ENCODE measurements at regions not wholly inside any gene's neighbourhood (a gene's known extent, or its start where the extent isn't known, plus 50 kb on each side); places are given as distances from the start of the nearest gene placed in this dataset.
A peak's percentile ranks its signal among the peaks of the same experiment; 100 is the strongest.
"Not testable (repeated sequence)": the region's sequence is repeated elsewhere in the genome, so short reads cannot be mapped to it uniquely, and the experiment has no call there.

DNA sequence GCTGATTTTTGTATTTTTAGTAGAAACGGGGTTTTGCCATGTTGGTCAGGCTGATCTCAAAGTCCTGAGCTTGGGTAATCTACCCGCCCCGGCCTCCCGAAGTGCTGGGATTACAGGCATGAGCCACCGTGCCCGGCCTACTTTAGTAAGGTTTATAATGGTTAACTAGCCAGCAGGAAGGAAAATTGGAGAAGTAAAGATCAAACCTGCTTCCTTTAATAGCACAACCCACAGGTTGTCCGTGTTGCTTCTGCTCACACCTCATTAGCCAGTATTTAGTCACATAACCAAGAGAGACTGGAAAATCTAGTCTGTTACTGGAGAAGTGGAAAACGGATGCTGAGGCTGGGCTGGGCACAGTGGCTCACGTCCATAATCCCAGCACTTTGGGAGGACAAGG lies 51.9 kb upstream of the TBL1XR1 start:
- no peak for DNase-seq (ENCODE audit: low spot score)

DNA sequence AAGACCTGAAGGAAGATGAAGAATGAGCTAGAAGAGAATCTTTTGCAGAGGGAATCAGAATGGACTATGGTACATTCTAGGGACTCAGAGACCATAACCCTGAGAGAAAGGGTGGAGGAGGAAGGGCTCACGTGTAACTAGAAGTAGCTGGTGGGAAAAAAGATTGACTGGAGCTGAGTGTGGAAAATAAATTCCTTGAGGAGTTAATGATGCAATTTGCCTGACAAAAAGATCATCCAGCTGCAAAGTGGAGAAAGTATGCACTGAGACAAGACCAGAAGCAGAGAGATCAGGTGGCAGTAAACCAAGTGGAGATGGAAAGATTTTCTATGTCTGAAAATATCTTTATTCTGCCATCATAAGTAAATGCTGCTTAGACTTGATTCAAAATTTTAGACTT lies 52.9 kb upstream of the TBL1XR1 start:
- no peak for DNase-seq (ENCODE audit: low spot score)

DNA sequence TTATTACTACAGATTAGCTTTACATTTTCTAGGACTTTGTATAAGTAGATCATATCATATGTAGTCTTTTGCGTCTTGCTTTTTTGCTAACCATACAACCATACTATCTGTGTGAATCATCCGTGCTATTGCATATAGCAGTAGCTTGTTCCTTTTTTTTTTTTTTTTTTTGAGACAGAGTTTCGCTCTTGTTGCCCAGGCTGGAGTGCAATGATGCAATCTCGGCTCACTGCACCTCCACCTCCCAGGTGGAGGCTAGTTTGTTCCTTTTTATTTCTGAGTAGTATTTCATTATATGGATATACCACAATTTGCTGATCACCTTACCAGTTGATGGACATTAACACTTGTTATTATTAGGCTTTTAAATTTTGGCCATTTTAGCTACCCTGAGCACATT lies 54.5 kb upstream of the TBL1XR1 start:
- no peak for DNase-seq (ENCODE audit: low spot score)

DNA sequence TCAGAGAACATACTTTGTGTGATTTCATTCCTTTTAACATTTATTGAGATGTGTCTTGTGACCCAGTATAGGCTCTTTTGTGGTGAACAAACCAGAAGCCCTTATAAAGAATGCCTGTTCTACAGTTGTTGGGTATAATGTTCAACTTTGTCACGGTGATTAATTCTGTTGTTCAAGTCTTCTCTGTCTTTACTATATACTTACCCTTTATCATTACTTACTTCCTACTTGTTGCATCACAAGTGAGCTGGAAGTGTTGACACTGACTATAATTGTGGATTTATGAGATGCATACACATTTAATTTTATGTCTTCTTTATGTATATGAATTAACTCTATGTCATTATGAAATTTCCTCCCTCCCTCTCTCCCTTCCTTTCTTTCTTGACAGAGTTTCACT lies 59.7 kb upstream of the TBL1XR1 start:
- DNase-seq (ENCODE audit: low spot score): no peak

DNA sequence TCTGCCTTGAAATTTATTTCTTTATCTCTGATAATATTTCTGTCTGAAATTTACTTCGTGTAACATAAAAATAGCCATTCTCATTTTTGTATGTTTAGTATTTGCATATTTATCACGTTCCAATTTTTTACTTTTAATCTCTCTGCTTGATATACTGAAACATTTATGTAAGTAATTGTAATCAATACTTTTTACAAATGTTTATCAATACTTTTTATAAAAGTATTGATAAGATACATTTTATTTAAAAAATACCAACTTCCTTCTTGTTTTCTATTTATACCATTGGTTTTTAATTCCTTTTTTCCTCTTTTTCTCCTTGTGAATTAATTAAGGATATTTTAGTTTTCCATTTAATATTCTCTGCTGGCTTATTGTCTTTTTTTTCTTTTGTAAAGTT lies 60.3 kb upstream of the TBL1XR1 start:
- DNase-seq (ENCODE audit: low spot score): no peak

DNA sequence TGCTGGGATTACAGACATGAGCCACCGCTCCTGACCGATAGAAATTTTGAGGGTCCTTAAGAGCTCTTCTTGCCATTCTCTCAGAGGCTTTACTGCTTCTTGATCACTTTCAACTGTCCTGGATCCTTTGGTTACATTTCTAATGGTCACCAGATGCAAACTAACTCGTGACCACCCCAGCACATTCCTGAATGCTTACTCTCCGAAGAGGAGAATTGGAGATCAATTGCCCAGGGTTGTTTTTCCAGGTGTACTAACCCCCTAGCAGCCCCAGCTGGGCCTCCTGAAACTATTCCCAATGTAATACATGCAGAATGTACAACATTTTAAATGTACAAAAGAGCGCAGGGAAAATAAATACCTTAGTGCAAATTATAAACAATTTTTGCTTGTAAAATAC lies 65.1 kb upstream of the TBL1XR1 start:
- no peak for DNase-seq (ENCODE audit: low spot score)

DNA sequence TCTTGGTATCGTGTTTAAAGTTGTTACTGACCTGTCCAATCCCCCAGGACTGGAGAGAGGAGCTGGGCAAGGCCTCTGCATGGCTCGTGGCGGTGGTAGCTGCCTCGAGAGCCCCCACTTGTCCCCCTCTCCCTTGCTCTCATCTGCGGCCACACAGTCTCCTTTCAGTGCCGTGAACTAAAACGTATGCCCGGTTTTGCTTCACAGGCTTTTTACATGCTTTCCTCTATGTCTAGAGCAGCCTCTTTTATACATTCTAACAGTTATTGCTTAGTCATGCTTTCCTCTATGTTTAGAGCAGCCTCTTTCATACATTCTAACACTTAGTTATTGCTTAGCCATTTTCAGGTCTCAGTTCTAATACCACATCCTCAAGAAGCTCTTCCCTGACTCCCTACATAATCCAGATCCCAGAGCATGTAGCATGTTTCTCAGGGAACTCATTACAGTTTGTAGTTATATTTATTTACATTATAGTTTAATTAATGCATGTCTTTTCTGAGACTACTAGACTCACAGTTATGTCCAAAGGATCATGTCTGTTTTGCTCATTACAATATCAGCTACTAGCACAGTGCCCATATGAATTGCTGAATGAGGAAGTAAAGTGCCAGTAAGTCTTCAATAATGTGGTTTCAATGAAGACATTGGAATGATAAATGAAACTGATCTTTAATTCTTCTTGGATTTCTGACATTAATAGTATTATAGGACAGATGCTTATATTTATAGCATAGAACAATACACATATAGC lies 66.5 kb upstream of the TBL1XR1 start:
- no peak for DNase-seq (ENCODE audit: low spot score)

DNA sequence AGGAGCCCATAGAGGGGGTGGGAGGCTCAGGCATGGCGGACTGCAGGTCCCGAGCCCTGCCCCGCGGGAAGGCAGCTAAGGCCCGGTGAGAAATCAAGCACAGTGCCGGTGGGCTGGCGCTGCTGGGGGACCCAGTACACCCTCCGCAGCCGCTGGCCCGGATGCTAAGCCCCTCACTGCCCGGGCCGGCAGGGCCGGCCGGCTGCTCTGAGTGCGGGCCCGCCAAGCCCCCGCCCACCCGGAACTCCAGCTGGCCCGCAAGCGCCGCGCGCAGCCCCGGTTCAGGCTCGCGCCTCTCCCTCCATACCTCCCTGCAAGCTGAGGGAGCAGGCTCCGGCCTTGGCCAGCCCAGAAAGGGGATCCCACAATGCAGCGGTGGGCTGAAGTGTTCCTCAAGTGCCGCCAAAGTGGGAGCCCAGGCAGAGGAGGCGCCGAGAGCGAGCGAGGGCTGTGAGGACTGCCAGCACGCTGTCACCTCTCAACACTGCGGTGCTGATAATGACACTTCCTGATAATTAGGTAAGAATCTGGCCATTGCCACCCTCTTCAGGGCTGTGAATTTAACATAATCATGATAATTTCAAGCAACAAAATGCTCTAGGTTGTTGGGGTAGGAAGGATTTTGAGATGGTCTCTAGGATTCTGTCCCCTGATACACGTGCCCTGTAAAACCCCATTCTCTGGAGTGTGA lies 74.7 kb upstream of the TBL1XR1 start:
- not testable (repeated sequence) for DNase-seq (ENCODE audit: low spot score)

DNA sequence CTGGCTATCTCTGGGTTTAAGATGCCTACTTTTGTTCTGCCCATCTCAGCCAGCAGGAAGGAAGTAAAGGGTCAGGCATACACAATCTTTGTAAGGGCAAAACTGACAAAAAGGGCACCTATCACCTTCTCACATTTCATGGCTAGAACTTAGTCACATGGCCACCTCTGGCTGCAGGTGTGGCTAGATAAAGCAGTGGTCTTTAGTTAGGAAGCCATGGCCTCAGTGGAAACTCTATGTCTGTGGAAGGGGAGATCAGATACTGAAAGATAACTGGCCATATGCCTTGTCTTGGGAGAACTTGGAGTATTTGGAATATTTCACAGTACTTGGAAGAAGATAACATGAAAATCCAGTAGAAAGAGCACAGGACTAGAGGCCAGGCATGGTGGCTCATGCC lies 80.7 kb upstream of the TBL1XR1 start:
- DNase-seq (ENCODE audit: low spot score): no peak

DNA sequence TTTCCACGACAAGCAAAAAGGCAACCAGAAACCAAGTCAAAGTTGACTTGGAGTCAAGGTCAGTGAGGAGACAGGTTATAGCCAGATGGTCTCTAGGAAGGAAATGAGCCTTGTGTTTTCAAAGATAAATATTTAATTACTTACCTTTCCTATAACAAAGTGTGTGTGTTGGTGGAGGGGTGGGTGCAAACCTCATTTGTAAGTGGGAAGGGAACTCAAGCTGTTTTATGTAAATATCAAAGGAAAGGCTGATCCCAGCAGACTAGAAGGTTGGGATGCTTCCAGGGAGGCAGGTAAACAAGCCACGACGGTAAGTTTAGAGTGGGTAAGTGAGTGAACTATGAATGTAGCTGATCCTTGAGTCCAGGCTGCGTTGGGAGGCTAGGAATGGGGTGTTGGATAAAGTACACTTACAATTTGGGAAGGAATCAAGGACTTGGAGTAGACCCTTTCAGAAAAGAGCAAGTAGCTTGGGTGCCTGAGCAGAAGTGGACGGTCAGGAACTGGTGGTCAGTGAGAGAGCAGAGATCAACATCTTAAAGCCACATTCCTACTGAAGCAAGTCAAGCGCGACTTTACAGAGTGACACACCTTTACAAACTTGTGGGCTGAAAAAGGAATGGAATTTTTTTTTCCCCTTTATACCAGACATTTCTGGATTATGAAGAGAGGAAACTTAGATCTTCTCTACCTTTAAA lies 82.0 kb upstream of the TBL1XR1 start:
- no peak for DNase-seq (ENCODE audit: low spot score)

DNA sequence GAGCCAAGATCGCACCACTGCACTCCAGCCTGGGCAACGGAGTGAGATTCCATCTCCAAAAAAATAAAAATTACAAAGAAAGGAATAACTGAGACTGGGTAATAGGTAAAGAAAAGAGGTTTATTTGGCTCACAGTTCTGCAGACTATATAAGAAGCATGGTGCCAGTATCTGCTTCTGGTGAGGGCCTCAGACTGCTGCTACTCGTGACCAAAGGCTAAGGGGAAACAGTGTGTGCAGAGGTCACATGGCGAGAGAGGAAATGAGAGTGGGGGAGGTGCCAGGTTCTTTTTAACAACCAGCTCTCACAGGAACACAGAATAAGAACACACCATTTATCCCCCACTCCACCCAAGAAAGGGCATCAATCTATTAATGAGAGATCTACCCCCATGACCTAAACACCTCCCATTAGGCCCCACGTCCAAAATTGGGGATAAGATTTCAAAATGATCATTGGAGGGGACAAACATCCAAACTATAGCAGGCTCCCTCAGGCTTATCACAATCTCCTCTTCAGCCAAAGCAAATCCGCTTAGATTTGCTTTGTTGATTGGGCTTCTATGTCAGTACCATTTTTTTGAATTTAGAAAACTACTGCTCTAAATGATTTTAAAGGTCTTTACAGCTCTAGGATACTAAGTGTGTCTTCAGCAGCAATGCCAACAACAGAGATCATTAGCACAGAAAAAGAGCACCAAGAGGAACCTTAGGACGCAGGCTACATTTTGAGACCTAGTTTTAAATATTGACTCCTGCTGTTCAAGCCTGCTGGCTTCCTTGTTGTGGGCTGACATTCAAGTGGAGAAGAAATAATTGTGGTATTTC lies 84.2 kb upstream of the TBL1XR1 start:
- DNase-seq (ENCODE audit: low spot score): no peak

DNA sequence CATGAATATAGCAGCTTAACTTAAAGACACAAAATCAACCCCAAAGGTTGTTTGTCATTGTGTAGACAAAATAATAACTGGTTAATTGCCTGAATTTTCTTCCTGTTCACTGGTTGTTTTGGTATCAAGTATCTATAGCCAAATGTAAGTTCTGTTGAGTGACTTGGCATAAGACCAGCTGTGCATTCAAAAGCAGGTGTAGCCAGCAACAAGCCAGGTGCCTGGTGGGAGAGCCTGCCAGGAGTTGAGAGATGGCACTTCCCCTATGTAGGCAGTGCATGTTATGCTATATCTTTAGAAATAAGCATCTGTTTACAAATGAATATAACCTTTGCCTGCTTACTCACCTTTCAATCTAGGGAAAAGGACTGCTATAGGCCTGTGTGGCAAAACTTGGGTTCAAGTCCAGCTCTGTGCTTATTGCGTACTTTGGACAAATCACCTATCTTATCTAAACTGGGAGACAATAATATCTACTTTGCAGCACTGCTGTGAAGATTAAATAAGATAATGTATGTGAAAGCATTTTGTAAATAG lies 84.9 kb upstream of the TBL1XR1 start:
- DNase-seq (ENCODE audit: low spot score): no peak

DNA sequence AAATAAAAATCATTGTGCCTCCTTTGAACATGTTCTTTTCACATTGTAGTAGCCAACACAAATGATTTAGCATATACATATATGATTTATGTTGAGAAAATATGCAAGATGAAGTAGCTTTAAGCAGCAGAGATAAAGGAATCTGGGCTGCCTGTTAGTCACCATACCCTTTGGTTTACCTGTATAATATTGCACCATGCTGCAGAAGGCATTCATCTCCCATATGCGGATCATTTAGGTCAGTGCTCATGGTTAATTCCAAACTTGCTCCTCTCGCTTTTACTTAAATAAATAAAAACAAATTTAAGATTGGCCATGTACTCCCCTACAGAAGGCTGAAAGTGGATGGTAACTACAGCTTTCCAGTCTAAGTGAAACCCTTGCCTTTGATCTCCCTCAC lies 86.7 kb upstream of the TBL1XR1 start:
- DNase-seq (ENCODE audit: low spot score): no peak

DNA sequence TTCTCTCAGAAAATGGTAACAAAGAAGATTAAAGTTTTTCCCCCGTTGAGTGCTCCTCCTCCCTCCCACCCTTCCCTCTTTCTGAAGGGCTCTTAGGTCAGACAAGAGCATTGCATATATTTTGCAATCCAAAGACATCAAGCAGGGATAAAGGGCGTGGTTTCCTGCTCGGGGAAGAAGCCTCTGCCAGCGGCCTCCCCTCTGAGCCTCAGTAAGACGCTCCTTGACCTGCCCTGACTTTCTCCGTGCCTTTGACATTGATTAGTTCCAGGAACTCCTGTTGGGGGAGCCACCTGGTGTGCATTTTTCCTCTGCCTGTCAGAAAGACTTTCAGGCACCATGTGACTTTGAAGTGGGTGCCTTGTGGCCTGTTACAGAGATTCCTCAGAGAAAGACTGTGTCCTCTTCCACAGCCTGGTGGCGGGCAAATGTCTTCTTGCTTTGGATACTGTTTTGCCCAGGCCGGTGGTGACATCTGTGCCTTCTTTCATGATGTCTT lies 87.2 kb upstream of the TBL1XR1 start:
- DNase-seq (ENCODE audit: low spot score): no peak

DNA sequence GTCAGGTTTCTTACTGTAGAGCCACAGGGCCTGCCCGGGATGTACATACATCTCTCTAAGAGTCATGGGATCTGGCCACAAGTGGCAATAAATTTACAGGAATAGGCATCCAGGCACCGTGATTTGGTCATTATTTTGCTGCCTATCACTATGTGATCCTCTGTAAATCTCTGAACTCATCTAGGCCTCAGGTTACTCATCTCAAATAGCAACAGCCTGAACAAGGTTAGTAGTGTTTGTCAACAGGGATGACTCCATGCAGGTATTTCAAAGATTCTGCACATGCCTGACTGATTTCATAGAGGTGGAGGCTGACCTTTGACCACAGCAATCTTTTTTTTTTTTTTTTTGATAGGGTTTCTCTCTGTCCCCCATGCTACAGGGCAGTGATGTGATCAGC lies 88.8 kb upstream of the TBL1XR1 start:
- DNase-seq (ENCODE audit: low spot score): no peak

DNA sequence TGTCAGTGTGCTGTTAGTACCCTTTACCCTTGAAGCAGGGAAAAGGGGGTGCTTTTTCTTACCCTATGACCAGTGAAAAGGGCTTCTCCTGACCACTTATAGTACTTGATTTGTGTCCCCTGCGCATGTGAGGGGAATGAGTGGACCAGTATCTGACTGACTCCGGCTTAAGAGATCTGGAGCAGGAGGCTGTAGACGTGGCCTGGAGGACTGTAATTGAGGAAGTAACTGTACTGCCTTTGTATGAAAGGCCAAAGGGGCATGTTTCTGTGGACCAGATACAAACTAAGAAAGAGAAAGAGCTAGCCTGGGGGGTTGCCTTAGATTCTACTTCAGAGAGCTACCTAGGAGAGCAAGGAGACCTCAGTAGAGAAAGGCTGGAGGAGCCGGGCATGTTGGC lies 89.9 kb upstream of the TBL1XR1 start:
- no peak for DNase-seq (ENCODE audit: low spot score)

DNA sequence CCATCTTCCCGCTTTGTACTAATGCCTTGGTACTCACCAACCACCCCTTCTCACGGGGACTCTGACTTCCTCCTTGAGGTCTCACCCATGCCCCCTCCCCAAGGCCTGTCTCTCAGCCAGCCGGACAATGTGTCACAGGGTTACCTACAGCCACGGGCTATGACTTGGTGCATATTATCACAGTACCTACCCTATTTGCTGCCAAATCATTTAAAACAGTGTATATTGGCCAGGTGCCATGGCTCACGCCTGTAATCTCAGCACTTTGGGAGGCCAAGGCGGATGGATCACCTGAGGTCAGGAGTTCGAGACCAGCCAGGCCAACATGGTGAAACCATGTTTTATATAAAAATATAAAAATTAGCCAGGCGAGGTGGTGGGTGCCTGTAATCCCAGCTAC lies 93.4 kb upstream of the TBL1XR1 start:
- no peak for DNase-seq (ENCODE audit: low spot score)

DNA sequence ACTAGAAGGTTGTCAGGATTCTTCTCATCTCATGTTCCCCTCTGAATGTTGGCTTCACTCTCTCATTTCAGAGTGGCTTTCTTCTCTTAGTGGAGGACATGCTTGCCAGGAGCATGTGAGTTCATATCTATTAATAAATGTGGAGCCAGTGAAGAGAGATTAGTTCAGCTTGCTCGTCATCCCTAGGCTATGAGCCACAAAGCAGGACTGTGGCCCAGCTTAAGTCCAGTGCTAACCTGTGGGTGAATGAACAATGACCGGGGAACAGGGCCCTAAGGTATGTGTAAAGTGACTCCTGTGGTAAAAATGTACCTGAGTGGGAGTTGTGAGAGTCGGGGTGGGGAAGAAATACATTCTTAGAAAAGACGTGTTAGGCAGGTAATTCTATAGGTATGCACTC lies 96.9 kb upstream of the TBL1XR1 start:
- DNase-seq (ENCODE audit: low spot score): peak; percentile 54

DNA sequence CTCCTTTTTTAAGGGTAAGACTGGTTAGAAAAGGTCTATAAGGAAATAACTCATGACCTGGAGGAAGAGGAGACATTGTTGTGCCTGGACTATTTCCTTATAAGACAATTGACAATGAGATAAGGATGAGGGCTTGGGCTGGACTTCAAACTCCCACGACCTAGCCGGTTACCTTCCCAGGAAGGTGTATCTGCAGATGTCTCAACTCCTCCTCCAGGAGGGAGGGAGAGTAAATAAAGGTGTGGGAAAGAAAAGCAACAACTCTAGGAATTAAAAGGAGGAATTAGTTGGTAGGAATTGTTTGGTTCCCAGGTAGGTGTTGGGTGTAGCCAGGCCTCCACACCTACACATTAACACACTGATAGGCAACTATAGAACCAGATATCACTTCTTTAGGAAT lies 97.8 kb upstream of the TBL1XR1 start:
- no peak for DNase-seq (ENCODE audit: low spot score)

DNA sequence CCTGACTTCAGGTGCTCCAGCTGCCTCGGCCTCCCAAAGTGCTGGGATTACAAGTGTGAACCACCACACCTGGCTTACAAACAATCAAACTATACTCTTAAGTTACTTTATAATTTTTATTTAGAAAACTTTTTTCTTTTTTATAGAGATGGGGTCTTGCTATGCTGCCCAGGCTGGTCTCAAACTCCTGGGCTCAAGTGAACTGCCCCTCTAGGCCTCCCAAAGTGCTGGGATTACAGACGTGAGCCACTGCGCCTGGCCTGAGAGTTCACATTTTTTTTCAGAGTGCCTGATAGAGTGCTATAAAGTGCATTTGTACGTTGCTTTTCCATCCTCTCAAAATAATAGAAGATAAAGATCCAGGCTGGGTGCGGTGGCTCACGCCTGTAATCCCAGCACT lies 102.0 kb upstream of the TBL1XR1 start:
- DNase-seq (ENCODE audit: low spot score): no peak

DNA sequence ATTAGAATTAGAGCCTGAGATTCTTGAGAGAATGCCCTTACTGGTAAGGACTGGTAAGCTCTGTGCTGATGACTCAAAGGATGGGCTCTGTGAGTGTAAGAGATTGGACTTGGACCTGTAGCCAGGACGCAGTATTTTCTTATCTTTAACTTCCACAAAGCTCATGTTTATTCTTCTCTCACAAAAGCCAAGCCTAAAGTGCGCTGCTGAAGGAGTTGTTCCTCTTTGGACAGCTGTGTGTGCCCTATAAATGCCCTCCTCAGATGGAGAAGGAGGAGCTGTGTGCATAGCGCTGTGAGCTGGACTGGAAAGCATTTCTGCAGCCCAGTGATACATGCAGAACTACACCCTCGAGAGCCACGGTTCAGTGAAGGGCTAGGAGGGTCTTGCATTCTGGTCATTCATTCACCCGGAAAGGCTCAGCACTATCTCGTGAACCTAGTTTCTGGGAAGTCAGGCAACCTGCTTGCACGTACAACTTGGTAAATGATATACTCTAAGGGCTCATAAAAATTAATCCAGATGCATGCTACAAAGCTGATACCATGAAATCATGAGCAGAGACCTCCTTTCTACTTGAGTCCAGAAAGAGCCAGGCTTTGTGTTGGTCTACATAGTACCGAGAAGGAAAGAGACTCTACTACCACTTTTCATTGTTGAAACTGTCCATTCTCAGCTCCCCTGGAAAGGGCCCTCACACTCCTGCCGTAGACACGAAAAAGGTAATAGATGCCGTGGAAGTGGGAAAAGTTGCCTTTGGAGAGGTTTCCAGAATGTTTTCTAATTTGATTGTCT lies 103.0 kb upstream of the TBL1XR1 start:
- DNase-seq (ENCODE audit: low spot score): peak; percentile 54
